ENCODE measurements at regions not wholly inside any gene's neighbourhood (a gene's known extent, or its start where the extent isn't known, plus 50 kb on each side); places are given as distances from the start of the nearest gene placed in this dataset.

- Histone ChIP-seq H3K4me3 (no peak overlapping the region), H3K9me2 (ENCODE audit: insufficient read depth) (no peaks in the 10 kb centered on the region), H3K36me3 (ENCODE audit: low read depth) (no peaks in the 10 kb centered on the region), H3K4me1 (ENCODE audit: insufficient read depth) (no peaks in the 10 kb centered on the region), H3K9me3 (ENCODE audit: low read depth) (no peaks in the 10 kb centered on the region), H4K20me1 (ENCODE audit: insufficient read depth) (no peaks in the 10 kb centered on the region), H3K79me2 (ENCODE audit: insufficient read depth) (no peaks in the 10 kb centered on the region), H3K9ac (no peak overlapping the region), H3K4me2 (ENCODE audit: unreplicated experiment) (no peak overlapping the region), H3K27me3 (replicated peaks; ENCODE audit: insufficient read depth) (no peaks in the 10 kb centered on the region; the same call in 1 of the 2 replicates), H3F3A (ENCODE audit: insufficient read depth) (no peaks in the 10 kb centered on the region), H3K27ac (no peak overlapping the region), H2AFZ (no peak overlapping the region)
- TF ChIP-seq EZH2 (IDR thresholded peaks at IDR 0.05; ENCODE audit: insufficient read depth, poor library complexity, severe bottlenecking) (no peak), EZH2phosphoT487 (IDR thresholded peaks at IDR 0.05; ENCODE audit: insufficient read depth, low read depth) (no peak)
- DNase-seq: no peak
- in situ Hi-C loops (cut with MboI): no loop called here
- WGBS, 2 experiments (ENCODE audit: low coverage in 1 of 2, low lambda C conversion rate in 2 of 2, missing lambda C conversion rate in 2 of 2): 48 to 54% methylated on average over 14 to 24 of the region's 25 CpGs
Observed at GRCh38 chr15:29490747-29491471, 221.3 kb upstream of the NSMCE3 start.

GRCh38 chr15:29480949-29481348, 211.3 kb upstream of the NSMCE3 start:
- H3K27me3 ChIP-seq (replicated peaks; ENCODE audit: insufficient read depth): no peaks in the 10 kb centered on the region
- WGBS, 2 experiments (ENCODE audit: low coverage in 1 of 2, low lambda C conversion rate in 2 of 2, missing lambda C conversion rate in 2 of 2): 5 to 11% methylated on average over 4 of the region's 4 CpGs
- H3F3A ChIP-seq (ENCODE audit: insufficient read depth): no peaks in the 10 kb centered on the region
- no peak overlapping the region for H3K27ac ChIP-seq
- H3K36me3 ChIP-seq (ENCODE audit: low read depth): no peaks in the 10 kb centered on the region
- no peaks in the 10 kb centered on the region for H3K4me1 ChIP-seq (ENCODE audit: insufficient read depth)
- in situ Hi-C loops (cut with MboI): no loop called here
- H3K4me3 ChIP-seq: no peak overlapping the region
- H4K20me1 ChIP-seq (ENCODE audit: insufficient read depth): no peaks in the 10 kb centered on the region
- no peak for DNase-seq
- no peaks in the 10 kb centered on the region for H3K9me3 ChIP-seq (ENCODE audit: low read depth)
- H2AFZ ChIP-seq: no peak overlapping the region
- H3K4me2 ChIP-seq (ENCODE audit: unreplicated experiment): no peak overlapping the region
- no peak overlapping the region for H3K9ac ChIP-seq
- TF ChIP-seq EZH2phosphoT487 (IDR thresholded peaks at IDR 0.05; ENCODE audit: insufficient read depth, low read depth) (no peak), EZH2 (IDR thresholded peaks at IDR 0.05; ENCODE audit: insufficient read depth, poor library complexity, severe bottlenecking) (no peak)
- H3K79me2 ChIP-seq (ENCODE audit: insufficient read depth): no peaks in the 10 kb centered on the region
- no peaks in the 10 kb centered on the region for H3K9me2 ChIP-seq (ENCODE audit: insufficient read depth)

- Histone ChIP-seq H3K9me3 (ENCODE audit: low read depth) (no peaks in the 10 kb centered on the region), H2AFZ (no peak overlapping the region), H3K27ac (no peak overlapping the region), H3K27me3 (replicated peaks; ENCODE audit: insufficient read depth) (no peaks in the 10 kb centered on the region), H3K9me2 (ENCODE audit: insufficient read depth) (no peaks in the 10 kb centered on the region), H3K36me3 (ENCODE audit: low read depth) (no peaks in the 10 kb centered on the region), H3K4me1 (ENCODE audit: insufficient read depth) (no peaks in the 10 kb centered on the region), H3K4me3 (no peak overlapping the region), H3F3A (ENCODE audit: insufficient read depth) (no peaks in the 10 kb centered on the region), H3K79me2 (ENCODE audit: insufficient read depth) (no peaks in the 10 kb centered on the region), H3K9ac (no peak overlapping the region), H3K4me2 (ENCODE audit: unreplicated experiment) (no peak overlapping the region), H4K20me1 (ENCODE audit: insufficient read depth) (no peaks in the 10 kb centered on the region)
- TF ChIP-seq EZH2 (IDR thresholded peaks at IDR 0.05; ENCODE audit: insufficient read depth, poor library complexity, severe bottlenecking): no peak
- TF ChIP-seq EZH2phosphoT487 (IDR thresholded peaks at IDR 0.05; ENCODE audit: insufficient read depth, low read depth): no peak
- no peak for DNase-seq
- in situ Hi-C loops (cut with MboI): no loop called here
- 32 to 37% methylated on average over 7 to 8 of the region's 8 CpGs for WGBS, 2 experiments (ENCODE audit: low coverage in 1 of 2, low lambda C conversion rate in 2 of 2, missing lambda C conversion rate in 2 of 2)
Observed at GRCh38 chr15:29480278-29480677, 210.7 kb upstream of the NSMCE3 start.

GRCh38 chr15:29477256-29477655, 207.6 kb upstream of the NSMCE3 start:
- Histone ChIP-seq H3K9me2 (ENCODE audit: insufficient read depth) (no peaks in the 10 kb centered on the region), H2AFZ (no peak overlapping the region), H3K4me3 (no peak overlapping the region), H3F3A (ENCODE audit: insufficient read depth) (no peaks in the 10 kb centered on the region), H3K27me3 (replicated peaks; ENCODE audit: insufficient read depth) (no peaks in the 10 kb centered on the region), H3K9me3 (ENCODE audit: low read depth) (no peaks in the 10 kb centered on the region), H3K79me2 (ENCODE audit: insufficient read depth) (no peaks in the 10 kb centered on the region), H3K27ac (no peak overlapping the region), H3K36me3 (ENCODE audit: low read depth) (no peaks in the 10 kb centered on the region), H3K9ac (no peak overlapping the region), H3K4me1 (ENCODE audit: insufficient read depth) (no peaks in the 10 kb centered on the region), H4K20me1 (ENCODE audit: insufficient read depth) (no peaks in the 10 kb centered on the region), H3K4me2 (ENCODE audit: unreplicated experiment) (no peak overlapping the region)
- no peak for DNase-seq
- in situ Hi-C loops (cut with MboI): no loop called here
- TF ChIP-seq EZH2 (IDR thresholded peaks at IDR 0.05; ENCODE audit: insufficient read depth, poor library complexity, severe bottlenecking) (no peak), EZH2phosphoT487 (IDR thresholded peaks at IDR 0.05; ENCODE audit: insufficient read depth, low read depth) (no peak)
- 38 to 44% methylated on average over 2 of the region's 2 CpGs for WGBS, 2 experiments (ENCODE audit: low coverage in 1 of 2, low lambda C conversion rate in 2 of 2, missing lambda C conversion rate in 2 of 2)
